ENCODE measurements at regions not wholly inside any gene's neighbourhood (a gene's known extent, or its start where the extent isn't known, plus 50 kb on each side); places are given as distances from the start of the nearest gene placed in this dataset.

- TF ChIP-seq POLR2AphosphoS5 (IDR thresholded peaks at IDR 0.05; ENCODE audit: low read depth), result no peak
- TF ChIP-seq EZH2phosphoT487 (IDR thresholded peaks at IDR 0.05; ENCODE audit: unreplicated experiment), result no peak
- TF ChIP-seq CTCF (conservative IDR thresholded peaks at IDR 0.05; ENCODE audit: low read depth in 2 of 2), result no peak
- no peak for TF ChIP-seq EZH2 (IDR thresholded peaks at IDR 0.05; ENCODE audit: low read depth, unreplicated experiment)
- no peak for TF ChIP-seq REST (IDR thresholded peaks at IDR 0.05; ENCODE audit: unreplicated experiment)
- TF ChIP-seq ETS1 (IDR thresholded peaks at IDR 0.05), result no peak
- TF ChIP-seq CREB1 (CRISPR knock-in tag; IDR thresholded peaks at IDR 0.05; ENCODE audit: low read depth), result no peak
Observed at GRCh38 chr7:97461596-97461995, 270.3 kb upstream of the TAC1 start.

All from GM23338 (cell line).